ENCODE measurements at regions not wholly inside any gene's neighbourhood (a gene's known extent, or its start where the extent isn't known, plus 50 kb on each side); places are given as distances from the start of the nearest gene placed in this dataset.

DNA sequence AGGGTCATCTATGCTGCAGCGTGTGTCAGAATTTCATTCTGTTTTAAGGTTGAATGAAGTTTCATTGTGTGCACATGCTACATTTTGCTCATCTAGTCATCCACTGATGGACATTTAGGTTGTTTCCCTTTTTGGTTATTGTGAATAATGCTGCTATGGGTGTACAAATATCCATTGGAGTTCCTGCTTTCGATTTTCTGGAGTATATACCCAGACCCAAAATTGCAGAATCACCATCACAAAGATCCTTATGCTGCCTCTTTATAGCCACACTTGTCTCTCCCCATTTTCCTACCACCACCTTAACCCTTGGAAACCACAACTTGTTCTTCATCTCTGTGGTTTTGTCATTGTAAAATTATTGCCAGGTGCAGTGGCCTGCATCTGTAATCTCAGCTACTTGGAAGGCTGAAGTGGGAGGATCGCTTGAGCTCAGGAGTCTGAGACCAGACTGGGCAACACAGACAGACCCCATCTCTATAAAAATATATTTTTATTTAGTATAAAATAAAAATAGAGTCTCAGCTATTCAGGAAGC is 166.2 kb downstream of the HSD17B3 start:
- Histone ChIP-seq H2AFZ (ENCODE audit: low read depth, low read length) (no peak overlapping the region), H3K4me1 (ENCODE audit: insufficient read depth, low read length) (peaks cover 23% of the 10 kb centered on the region), H3K4me3 (ENCODE audit: low read length) (no peak overlapping the region), H3K9me3 (ENCODE audit: low read length) (no peaks in the 10 kb centered on the region), H3K36me3 (ENCODE audit: insufficient read depth, low read length) (no peaks in the 10 kb centered on the region), H3K27me3 (ENCODE audit: insufficient read depth, low read length) (no peaks in the 10 kb centered on the region)

DNA sequence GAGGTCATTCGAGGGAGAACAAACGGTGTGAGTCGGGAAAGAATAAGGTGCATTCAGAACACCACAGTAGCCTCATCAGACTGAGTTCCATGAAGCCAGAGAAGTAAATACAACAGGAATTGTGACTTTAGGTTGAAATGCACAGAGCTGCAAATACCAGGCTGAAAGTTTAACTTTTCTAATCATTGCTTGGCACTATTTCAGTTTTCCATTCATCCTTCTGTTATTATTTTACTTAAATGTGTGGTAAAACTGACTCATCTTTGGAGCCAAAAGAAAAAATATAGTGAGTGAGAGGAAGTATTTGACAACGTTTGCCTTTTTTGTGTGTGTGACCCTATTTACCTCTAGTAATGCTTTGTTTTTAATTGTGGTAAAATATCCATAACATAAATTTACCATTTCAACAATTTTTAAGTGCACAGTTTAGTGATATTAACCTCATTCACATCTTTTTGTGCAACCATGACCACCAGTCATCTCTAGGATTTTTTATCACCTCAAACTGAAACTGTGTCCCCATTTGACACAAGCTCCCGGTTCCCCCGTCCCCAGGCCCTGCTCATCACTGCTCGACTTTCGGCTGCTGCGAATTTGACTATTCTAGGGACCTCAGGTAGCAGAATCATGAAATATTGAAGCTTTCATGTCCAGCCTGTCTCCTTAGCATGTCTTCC is 166.8 kb downstream of the HSD17B3 start:
- H3K27me3 ChIP-seq (ENCODE audit: insufficient read depth, low read length) = no peaks in the 10 kb centered on the region
- H3K9me3 ChIP-seq (ENCODE audit: low read length) = no peaks in the 10 kb centered on the region
- no peak overlapping the region for H3K4me3 ChIP-seq (ENCODE audit: low read length)
- H3K36me3 ChIP-seq (ENCODE audit: insufficient read depth, low read length) = no peaks in the 10 kb centered on the region
- peaks cover 19% of the 10 kb centered on the region for H3K4me1 ChIP-seq (ENCODE audit: insufficient read depth, low read length)
- H2AFZ ChIP-seq (ENCODE audit: low read depth, low read length) = no peak overlapping the region

DNA sequence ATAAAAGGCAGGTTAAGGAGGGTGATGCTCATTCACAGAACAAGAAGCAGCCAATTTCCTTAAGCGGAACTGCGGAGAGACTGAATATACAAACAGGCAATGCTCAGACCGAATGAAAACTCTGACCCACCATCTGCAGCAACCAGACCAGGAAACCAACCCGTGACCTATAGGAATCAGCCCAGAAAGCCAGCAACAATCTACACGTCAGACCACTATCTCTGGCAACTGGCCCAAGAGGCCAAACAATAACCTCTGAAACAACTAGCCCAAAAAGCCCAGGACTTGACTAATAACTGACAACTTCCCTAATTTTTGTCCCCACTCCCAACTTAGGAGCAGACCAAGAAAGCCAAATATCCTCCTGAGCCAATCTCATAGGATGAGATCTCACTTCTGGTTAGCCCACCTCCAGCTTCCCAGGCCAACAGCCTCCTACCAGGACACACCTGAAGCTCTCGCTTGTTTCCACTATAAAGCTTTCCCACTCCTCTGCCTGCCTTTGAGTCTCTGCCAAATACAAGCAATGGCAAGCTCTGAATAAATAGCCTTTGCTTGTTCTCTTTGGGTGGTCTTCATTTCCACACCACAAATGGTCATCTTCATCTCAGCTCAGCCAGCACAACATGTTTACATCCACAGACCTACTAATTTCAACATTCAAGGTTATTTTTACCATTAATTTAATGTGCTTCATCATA is 168.5 kb downstream of the HSD17B3 start:
- H3K4me1 ChIP-seq (ENCODE audit: insufficient read depth, low read length) = peaks cover 32% of the 10 kb centered on the region
- no peak overlapping the region for H2AFZ ChIP-seq (ENCODE audit: low read depth, low read length)

DNA sequence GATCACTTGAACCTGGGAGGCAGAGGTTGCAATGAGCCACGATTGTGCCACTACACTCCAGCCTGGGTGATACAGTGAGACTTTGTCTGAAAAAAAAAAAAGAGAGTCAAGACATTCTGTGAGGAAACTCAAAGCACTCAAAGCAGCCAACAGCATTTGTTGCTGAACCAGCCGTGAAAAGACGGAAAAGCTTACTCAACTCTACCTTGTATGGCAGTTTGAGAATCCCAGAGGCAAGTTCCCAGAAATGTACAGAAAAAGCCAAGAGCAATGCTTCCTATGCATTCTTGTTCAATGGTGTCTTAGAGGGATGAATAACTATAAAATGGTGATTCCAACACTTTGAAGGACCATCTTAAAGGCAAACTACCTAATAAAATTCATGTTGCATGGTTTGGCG is 170.2 kb downstream of the HSD17B3 start:
- Histone ChIP-seq H3K4me1 (ENCODE audit: insufficient read depth, low read length) (peaks cover 24% of the 10 kb centered on the region), H3K27me3 (ENCODE audit: insufficient read depth, low read length) (no peaks in the 10 kb centered on the region), H3K4me3 (ENCODE audit: low read length) (no peak overlapping the region), H2AFZ (ENCODE audit: low read depth, low read length) (no peak overlapping the region), H3K36me3 (ENCODE audit: insufficient read depth, low read length) (no peaks in the 10 kb centered on the region), H3K9me3 (ENCODE audit: low read length) (no peaks in the 10 kb centered on the region)

More for the DNA sequence above, 168.5 kb downstream of the HSD17B3 start:
- Histone ChIP-seq H3K9me3 (ENCODE audit: low read length) (no peaks in the 10 kb centered on the region), H3K36me3 (ENCODE audit: insufficient read depth, low read length) (no peaks in the 10 kb centered on the region), H3K4me3 (ENCODE audit: low read length) (no peak overlapping the region), H3K27me3 (ENCODE audit: insufficient read depth, low read length) (no peaks in the 10 kb centered on the region)

DNA sequence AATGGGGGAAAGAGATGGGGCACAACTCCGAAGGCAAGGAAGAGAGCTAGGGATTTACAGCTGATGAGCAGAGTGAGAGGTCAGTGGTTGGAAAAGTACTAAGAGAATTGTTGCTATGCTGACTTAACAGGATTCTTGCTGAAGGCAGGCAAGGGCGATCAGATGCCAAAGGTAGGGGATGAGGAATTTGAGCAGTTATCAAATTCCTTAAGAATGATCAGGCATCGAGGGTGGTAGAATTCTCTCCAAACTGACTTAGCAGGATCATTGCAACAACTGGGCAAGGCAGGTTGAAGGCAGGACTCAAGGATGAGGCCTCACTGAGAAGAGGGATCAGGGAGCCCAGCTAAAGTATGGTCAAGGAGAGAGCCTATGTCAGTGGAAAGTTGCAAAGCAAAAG is 171.0 kb downstream of the HSD17B3 start:
- no peaks in the 10 kb centered on the region for H3K9me3 ChIP-seq (ENCODE audit: low read length)
- H3K4me3 ChIP-seq (ENCODE audit: low read length) = no peak overlapping the region
- peaks cover 29% of the 10 kb centered on the region for H3K4me1 ChIP-seq (ENCODE audit: insufficient read depth, low read length)
- H3K27me3 ChIP-seq (ENCODE audit: insufficient read depth, low read length) = no peaks in the 10 kb centered on the region
- no peaks in the 10 kb centered on the region for H3K36me3 ChIP-seq (ENCODE audit: insufficient read depth, low read length)
- no peak overlapping the region for H2AFZ ChIP-seq (ENCODE audit: low read depth, low read length)

DNA sequence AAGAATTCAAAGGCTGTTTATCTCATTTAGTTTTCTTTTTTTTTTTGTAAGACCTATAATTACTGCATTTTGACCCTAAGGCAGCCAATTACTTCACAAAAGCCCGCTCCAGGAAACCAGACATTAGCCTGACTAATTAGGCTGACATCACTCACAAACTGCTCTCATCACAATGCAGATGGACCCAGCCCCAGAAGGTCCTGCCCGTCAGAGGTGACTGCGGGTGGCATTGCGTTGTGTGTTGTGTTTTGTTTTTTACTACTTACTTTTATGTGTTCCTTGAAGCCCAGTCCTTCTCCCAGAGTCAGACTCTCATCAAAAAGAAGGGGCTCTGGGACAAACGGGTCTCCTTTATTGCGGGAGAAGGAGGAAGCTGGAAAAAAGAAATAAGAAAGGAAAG is 172.2 kb downstream of the HSD17B3 start:
- Histone ChIP-seq H3K4me1 (ENCODE audit: insufficient read depth, low read length) (peaks cover 29% of the 10 kb centered on the region), H3K9me3 (ENCODE audit: low read length) (no peaks in the 10 kb centered on the region), H3K27me3 (ENCODE audit: insufficient read depth, low read length) (no peaks in the 10 kb centered on the region), H3K4me3 (ENCODE audit: low read length) (no peak overlapping the region), H2AFZ (ENCODE audit: low read depth, low read length) (no peak overlapping the region), H3K36me3 (ENCODE audit: insufficient read depth, low read length) (no peaks in the 10 kb centered on the region)

DNA sequence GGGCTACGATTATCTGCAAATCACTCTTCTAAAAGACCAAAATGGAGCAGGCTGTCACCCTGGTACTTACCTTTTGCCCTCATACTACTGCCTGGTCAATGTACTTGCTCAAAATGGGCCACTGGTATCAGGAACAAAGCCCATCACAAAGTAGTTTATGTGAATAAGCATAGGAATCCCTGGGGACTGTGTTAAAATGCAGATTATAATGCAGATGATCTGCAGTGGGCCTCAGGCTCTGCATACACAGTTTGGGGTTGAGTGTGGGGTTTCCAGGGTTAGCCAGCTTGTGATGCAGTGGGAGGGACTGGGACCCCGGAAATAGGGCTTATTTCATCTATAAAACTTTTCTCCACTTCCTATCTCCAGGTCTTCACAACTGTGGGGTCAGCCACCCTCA is 173.1 kb downstream of the HSD17B3 start:
- Histone ChIP-seq H3K36me3 (ENCODE audit: insufficient read depth, low read length) (no peaks in the 10 kb centered on the region), H3K9me3 (ENCODE audit: low read length) (no peaks in the 10 kb centered on the region), H2AFZ (ENCODE audit: low read depth, low read length) (no peak overlapping the region), H3K27me3 (ENCODE audit: insufficient read depth, low read length) (no peaks in the 10 kb centered on the region), H3K4me1 (ENCODE audit: insufficient read depth, low read length) (peaks cover 29% of the 10 kb centered on the region), H3K4me3 (ENCODE audit: low read length) (no peak overlapping the region)

DNA sequence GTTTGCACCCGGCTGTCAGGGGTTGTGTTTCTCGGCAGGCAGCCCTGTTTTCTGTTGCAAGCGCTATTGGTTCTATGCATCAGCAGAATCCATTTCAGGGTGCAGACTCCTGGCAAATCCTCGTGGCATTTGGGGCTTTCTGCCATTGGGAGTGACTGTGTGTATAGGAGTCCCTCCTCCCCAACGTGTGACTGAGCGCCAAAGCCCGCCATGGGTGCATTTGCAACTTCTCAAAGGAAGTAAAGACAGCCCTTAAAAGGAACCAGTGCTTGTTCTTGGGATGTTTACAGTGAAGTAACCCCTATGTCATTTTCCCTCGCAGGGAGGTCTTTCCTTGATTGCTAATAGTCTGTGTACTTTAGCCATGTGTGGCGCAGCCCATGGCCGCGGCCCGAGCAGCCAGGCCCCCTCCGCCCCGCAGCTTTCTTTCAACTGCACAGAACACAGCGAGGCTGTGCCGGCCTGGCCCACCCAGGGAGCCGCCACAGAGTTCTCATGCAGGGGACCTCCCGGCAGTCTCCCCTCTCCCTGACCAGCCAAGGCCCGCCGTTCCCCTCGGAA is 175.6 kb downstream of the HSD17B3 start:
- peaks cover 29% of the 10 kb centered on the region for H3K4me1 ChIP-seq (ENCODE audit: insufficient read depth, low read length)
- no peak overlapping the region for H3K4me3 ChIP-seq (ENCODE audit: low read length)
- peak overlapping the region; percentile 64 for H2AFZ ChIP-seq (ENCODE audit: low read depth, low read length)
- H3K27me3 ChIP-seq (ENCODE audit: insufficient read depth, low read length) = no peaks in the 10 kb centered on the region
- no peaks in the 10 kb centered on the region for H3K9me3 ChIP-seq (ENCODE audit: low read length)
- no peaks in the 10 kb centered on the region for H3K36me3 ChIP-seq (ENCODE audit: insufficient read depth, low read length)

DNA sequence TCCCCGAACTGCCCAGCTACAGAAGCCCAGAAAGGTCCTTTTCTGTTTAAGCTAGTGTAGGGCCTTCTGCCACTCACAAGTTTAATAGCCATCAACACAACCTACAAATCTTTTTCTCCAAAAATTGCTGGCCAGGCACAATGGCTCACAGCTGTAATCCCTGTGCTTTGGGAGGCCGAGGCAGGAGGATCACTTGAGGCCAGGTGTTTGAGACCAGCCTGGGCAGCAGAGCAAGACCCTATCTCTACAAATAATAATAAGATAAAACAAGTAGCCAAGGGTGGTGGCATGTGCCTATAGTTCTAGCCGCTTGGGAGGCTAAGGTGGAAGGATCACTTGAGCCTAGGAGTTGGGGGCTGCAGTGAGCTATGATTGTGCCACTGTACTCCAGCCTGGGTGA is 176.4 kb downstream of the HSD17B3 start:
- H3K9me3 ChIP-seq (ENCODE audit: low read length) = no peaks in the 10 kb centered on the region
- H2AFZ ChIP-seq (ENCODE audit: low read depth, low read length) = no peak overlapping the region
- peaks cover 29% of the 10 kb centered on the region for H3K4me1 ChIP-seq (ENCODE audit: insufficient read depth, low read length)
- H3K36me3 ChIP-seq (ENCODE audit: insufficient read depth, low read length) = no peaks in the 10 kb centered on the region
- no peak overlapping the region for H3K4me3 ChIP-seq (ENCODE audit: low read length)
- no peaks in the 10 kb centered on the region for H3K27me3 ChIP-seq (ENCODE audit: insufficient read depth, low read length)

DNA sequence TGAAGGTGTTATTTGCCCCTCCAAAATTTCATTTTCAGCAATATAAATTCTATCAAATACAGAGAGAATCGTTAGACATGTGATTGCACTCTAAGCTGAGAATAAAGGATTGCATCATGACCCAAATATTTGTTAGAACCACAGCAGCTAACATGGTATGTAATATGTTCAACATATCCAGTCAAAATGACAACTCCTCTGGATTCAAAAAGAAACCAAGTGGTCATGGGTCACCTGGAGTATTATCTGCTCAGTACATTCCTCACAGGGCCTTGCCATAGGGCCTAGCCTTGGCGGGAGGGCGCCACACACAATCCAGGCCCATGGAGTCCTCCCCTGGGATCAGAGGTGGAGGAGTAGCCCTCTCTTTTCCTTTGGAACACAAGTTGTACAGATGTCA is 179.2 kb downstream of the HSD17B3 start:
- Histone ChIP-seq H3K9me3 (ENCODE audit: low read length) (peaks cover 2% of the 10 kb centered on the region), H3K4me1 (ENCODE audit: insufficient read depth, low read length) (peaks cover 14% of the 10 kb centered on the region), H3K36me3 (ENCODE audit: insufficient read depth, low read length) (no peaks in the 10 kb centered on the region), H3K4me3 (ENCODE audit: low read length) (no peak overlapping the region), H2AFZ (ENCODE audit: low read depth, low read length) (no peak overlapping the region), H3K27me3 (ENCODE audit: insufficient read depth, low read length) (no peaks in the 10 kb centered on the region)

DNA sequence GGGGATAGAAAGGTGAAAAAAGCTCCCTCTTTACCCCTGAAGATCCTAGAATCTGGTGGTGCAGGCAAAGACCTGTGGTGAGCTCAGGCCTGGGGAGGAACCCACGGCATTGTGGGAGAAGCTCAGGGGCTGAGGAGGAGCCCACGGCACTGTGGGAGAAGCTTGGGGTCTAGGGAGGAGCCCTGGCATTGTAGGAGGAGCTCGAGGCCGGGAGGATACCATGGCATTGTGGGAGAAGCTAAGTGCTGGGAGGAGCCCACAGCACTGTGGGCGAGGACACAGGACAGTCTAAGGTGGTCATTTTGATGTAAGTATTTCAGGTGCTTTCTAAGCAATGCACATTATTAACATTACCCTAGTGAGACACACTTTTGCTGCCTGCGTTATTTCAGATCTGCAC is 179.7 kb downstream of the HSD17B3 start:
- no peak overlapping the region for H3K4me3 ChIP-seq (ENCODE audit: low read length)
- peaks cover 2% of the 10 kb centered on the region for H3K9me3 ChIP-seq (ENCODE audit: low read length)
- no peaks in the 10 kb centered on the region for H3K36me3 ChIP-seq (ENCODE audit: insufficient read depth, low read length)
- no peaks in the 10 kb centered on the region for H3K27me3 ChIP-seq (ENCODE audit: insufficient read depth, low read length)
- H2AFZ ChIP-seq (ENCODE audit: low read depth, low read length) = no peak overlapping the region
- H3K4me1 ChIP-seq (ENCODE audit: insufficient read depth, low read length) = peaks cover 19% of the 10 kb centered on the region

DNA sequence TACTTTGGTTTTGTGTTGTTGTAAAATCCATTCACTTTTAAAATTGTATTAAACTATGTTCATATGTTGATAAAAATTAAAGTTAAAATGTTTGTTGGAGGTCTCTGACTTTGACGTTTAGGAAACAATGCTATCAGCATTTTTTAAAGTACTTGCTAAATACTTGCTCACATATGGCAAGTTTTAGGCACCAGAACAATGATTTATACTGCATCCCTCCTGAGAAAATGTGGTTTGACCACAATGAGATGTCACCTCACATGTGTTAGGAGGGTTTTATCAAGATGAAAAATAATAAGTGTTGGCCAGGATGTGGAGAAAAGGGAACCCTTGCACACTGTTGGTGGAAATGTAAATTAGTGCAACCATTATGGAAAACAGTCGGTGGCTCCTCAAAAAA is 180.8 kb downstream of the HSD17B3 start:
- Histone ChIP-seq H2AFZ (ENCODE audit: low read depth, low read length) (no peak overlapping the region), H3K4me1 (ENCODE audit: insufficient read depth, low read length) (peaks cover 14% of the 10 kb centered on the region), H3K9me3 (ENCODE audit: low read length) (peaks cover 2% of the 10 kb centered on the region), H3K36me3 (ENCODE audit: insufficient read depth, low read length) (no peaks in the 10 kb centered on the region), H3K4me3 (ENCODE audit: low read length) (no peak overlapping the region), H3K27me3 (ENCODE audit: insufficient read depth, low read length) (no peaks in the 10 kb centered on the region)

DNA sequence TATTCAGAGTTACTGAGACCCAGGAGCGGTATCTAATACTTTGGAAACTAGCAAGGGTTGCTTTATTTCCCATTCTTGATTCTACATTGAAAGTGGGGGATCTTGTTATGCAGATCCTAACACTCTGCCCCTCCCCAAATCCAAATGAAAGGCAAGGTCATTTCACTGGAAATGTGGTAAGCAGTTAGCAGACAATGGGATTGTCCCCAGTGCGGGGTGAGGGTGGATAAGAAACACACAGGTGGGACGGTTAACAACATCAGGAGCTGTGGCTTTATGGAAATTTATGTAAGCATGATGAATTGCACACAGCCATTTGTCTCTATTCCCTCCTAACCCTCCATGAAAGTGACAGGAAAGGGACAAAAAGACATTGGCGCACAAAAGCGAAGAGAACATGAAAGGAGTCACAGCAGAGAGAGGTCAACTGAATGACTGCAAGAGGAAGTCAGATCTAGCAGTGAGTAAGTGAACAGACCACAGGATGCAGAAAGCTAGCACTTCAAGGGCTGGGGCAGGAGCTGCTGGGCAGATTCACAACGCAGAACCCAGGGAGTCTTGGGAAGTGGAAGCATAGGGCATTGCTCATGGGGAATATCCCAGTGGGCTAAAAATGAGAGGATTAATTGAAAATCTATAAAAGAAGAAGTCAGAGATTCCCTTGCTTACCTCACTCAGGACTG is 184.4 kb downstream of the HSD17B3 start:
- H3K27me3 ChIP-seq (ENCODE audit: insufficient read depth, low read length) = no peaks in the 10 kb centered on the region
- H3K9me3 ChIP-seq (ENCODE audit: low read length) = peaks cover 2% of the 10 kb centered on the region
- no peaks in the 10 kb centered on the region for H3K36me3 ChIP-seq (ENCODE audit: insufficient read depth, low read length)
- H3K4me1 ChIP-seq (ENCODE audit: insufficient read depth, low read length) = peaks cover 12% of the 10 kb centered on the region
- no peak overlapping the region for H3K4me3 ChIP-seq (ENCODE audit: low read length)
- no peak overlapping the region for H2AFZ ChIP-seq (ENCODE audit: low read depth, low read length)
